GM10266 (cell line): ENCODE measurements at regions not wholly inside any gene's neighbourhood (a gene's known extent, or its start where the extent isn't known, plus 50 kb on each side); places are given as distances from the start of the nearest gene placed in this dataset.

ENCODE experiments used
- DNase-seq: peaks from one replicate; pipeline ENCODE4 v3.0.0; 2012; ENCODE audit errors: extremely low spot score
- TF ChIP-seq, protein P1 (sequence below): IDR thresholded peaks from 2 replicates; pipeline ENCODE4 v1.5.1; 2012; ENCODE audit warnings: mild to moderate bottlenecking, low read depth; ENCODE audit not compliant: control insufficient read depth, insufficient read depth; ENCODE audit errors: missing control alignments

DNA sequence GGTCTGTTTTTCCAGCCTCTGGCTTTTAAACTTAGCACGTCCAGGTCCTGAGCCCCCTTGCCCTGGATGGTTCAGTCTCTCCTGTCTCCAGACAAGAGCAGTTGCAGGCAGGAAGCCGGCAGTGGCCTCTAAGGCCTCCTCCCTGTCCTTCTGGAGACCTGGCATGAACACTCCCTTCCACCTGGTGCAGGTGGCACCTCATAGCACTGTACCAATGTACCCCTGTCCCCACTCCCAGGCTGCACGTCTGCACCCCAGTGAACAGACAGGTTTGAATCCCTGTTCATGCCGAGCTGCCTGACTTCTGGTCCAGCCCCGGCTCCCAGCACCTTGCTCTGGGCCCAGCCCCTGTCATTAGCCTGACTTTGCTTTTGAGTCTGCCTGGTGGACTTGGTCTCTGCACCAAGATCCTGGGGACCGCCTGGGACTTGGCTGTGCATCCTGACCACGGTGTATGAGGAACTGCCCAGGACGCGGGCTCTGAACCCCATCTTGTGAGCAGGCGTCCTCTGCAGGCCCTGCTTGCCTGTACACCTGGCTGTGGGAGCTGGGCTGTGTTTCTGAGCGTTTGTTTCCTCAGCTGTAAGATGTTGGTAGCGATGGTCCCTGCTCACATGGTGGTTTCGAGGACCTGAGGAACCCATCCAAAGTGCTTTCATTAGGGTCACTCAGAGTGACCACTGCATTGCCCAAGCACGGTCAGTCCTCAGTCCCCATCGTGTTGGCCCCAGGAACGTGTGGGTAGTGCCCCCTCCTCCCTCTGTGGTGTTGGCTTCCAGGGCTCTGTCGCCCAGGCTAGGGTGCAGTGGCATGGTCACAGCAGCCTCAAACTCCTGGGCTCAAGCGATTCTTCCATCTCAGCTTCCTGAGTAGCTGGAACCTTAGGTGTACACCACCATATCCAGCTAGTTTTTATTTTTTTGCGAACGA, 75.0 kb upstream of the SHANK2 start:
- no peak for DNase-seq
- TF ChIP-seq, protein P1, sequence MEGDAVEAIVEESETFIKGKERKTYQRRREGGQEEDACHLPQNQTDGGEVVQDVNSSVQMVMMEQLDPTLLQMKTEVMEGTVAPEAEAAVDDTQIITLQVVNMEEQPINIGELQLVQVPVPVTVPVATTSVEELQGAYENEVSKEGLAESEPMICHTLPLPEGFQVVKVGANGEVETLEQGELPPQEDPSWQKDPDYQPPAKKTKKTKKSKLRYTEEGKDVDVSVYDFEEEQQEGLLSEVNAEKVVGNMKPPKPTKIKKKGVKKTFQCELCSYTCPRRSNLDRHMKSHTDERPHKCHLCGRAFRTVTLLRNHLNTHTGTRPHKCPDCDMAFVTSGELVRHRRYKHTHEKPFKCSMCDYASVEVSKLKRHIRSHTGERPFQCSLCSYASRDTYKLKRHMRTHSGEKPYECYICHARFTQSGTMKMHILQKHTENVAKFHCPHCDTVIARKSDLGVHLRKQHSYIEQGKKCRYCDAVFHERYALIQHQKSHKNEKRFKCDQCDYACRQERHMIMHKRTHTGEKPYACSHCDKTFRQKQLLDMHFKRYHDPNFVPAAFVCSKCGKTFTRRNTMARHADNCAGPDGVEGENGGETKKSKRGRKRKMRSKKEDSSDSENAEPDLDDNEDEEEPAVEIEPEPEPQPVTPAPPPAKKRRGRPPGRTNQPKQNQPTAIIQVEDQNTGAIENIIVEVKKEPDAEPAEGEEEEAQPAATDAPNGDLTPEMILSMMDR = no peak

DNA sequence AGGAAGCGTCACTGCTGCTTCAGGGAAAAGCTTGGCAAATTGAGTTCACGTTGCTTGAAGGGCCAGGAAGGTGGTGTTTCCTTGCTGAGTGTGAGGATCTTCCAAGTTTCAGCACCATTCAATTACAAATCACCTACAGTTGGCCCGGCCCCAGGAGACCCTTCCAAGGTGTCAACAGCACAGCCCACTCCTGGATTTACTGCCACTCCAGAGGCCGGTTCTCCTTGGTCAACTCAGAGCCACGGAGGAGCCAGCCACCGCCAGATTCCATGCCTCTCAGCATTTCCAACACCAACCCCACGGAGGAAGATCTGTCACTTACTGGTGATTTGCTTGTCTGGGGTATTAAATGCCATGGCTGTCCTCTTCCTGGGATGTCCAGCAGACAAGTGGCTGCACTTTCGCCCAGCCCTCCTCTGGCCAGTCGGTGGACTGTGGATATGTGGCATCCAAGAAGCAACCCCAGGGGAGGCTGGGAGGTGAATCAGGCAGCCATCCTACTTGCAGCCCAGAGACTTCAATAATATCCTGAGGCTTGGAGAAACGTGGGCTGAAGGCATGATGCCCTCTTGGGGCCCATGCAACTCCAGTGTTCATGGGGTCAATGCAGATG, 74.1 kb upstream of the SHANK2 start:
- TF ChIP-seq, protein P1 = no peak
- no peak for DNase-seq

DNA sequence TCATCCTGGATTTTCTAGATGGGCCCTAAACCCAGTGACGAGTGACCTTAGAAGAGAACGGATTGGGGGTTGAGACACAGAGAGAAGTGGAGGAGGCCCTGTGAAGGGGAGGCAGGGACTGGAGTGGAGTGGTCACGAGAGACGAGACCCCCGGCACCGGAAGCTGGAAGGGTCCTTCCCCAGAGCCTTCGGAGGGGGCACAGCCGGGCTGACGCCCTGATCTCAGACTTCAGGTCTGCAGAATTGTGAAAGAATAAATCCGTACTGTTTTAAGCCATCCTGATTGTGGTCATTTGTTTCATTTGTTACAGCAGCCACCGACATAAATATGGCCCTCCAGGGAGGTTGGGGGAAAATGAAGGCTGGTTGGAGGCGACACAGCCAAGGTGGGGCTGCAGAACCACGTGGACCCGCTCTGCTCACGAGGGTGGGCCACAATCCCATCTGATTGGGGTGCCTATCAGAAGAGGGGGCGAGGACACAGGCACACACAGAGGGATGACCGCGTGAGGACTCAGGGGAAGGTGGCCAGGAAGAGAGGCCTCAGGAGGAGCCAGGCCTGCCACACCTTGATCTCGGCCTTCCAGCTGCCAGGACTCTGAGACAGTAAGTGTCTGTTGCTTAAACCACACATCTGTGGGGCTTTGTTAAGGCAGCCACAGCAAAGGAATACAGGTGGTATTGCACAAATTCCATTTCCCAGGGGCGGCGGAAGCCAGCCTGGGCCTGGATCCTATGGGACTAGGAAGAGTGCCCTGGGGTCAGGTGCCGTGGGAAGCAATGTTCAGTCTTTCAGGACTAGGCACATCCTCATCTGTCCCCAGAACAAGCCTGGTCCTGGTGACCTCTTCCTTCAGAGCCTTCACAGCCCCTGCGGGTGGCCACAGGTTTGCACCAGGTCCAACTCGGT, 73.3 kb upstream of the SHANK2 start:
- DNase-seq = no peak
- TF ChIP-seq, protein P1 = no peak

DNA sequence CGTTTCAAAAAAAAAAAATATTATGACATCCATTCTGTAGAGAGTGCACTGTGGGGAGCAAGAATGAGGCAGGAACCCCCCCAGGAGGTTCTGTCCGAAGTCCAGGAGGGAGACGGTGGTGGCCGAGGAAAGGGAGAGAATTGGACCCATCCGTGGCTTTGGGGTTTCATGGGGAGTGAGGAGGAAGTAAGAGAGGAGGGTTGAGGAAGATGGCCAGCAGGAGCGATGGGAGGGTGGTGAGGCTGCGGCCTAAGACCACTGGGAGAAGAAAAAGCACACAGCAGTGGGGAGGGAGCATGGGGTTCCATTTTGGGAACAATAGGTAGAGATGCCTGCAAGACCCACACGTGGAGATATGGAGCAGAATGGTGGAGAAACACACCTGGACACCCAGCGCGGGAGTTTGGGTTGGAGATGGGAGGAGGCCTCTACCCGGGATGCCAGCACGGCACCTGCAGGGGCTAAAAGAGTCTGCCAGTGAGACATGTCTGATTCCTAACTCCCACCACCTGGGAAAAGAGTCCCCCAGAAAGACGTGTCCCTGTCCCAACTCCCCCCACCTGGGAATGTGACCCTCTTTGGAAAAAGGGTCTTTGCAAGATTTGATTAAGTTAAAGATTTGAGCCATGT, 72.5 kb upstream of the SHANK2 start:
- DNase-seq = no peak

DNA sequence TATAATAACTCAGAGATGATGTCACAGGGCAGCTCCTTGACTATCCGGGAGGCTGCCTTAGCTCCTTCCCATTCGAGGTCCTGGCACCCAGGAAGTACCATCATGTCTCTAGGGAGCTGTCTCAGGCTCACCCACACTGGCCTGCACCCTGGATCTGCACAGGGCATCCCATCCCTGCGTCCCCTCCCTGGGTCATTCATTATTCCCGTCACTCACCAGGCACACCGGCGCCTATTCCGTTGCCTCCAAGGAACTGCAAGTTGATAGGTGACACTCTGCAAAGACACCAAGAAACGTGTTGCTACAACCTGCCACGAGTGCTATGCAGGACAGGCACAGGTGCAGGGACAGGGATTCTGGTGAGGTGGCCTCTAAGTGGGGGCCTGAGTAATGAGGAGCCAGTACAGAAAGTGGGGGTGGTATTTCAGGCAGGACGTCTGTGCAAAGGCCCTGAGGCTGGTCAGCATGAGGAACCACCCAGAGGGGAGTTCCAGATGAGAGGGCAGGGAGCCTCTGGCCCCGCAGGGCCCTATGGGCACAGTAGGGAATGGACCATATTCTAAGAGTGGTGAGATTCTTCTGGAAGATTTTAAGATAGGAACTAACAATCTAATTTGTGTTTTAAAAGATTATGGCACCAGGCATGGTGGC, 71.6 kb upstream of the SHANK2 start:
- TF ChIP-seq, protein P1 = no peak
- no peak for DNase-seq

More for the DNA sequence above, 72.5 kb upstream of the SHANK2 start:
- TF ChIP-seq, protein P1 = no peak

DNA sequence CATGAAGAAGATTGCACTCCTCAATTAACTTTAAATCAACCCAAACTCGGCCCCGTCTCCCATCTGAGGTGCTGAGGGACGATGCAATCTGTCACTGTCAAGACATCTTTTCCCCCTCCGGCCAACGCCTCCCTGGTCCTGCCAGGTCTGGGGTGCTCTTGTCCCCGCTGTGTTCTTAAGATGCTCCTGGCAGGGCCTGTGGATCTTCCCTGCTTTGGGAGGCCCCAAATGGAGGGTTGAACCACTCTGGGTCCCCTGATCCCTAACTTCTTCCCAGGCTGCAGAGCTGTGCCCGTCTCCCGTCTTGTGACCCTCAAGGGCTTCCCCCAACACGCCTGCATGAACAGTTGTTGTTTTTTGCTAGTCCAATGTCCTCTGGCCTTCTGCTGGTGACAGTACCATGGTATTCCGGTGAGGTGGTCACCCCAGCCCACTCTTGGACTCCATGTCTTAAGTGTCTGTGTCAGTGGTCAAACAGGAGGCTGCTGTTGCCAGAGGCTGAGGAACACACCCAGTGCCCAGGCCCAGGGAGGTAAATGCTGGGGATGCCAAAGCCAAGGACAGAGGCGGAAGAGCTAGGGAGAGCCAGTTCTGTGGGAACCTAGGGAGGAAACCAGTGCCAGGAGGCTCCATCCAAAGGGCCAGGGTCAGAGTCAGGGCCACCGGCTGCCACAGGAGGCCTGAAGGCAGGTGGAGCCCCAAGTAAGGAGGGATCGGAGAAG, 70.6 kb upstream of the SHANK2 start:
- no peak for DNase-seq
- TF ChIP-seq, protein P1 = no peak
